ENCODE measurements at regions not wholly inside any gene's neighbourhood (a gene's known extent, or its start where the extent isn't known, plus 50 kb on each side); places are given as distances from the start of the nearest gene placed in this dataset.

DNA sequence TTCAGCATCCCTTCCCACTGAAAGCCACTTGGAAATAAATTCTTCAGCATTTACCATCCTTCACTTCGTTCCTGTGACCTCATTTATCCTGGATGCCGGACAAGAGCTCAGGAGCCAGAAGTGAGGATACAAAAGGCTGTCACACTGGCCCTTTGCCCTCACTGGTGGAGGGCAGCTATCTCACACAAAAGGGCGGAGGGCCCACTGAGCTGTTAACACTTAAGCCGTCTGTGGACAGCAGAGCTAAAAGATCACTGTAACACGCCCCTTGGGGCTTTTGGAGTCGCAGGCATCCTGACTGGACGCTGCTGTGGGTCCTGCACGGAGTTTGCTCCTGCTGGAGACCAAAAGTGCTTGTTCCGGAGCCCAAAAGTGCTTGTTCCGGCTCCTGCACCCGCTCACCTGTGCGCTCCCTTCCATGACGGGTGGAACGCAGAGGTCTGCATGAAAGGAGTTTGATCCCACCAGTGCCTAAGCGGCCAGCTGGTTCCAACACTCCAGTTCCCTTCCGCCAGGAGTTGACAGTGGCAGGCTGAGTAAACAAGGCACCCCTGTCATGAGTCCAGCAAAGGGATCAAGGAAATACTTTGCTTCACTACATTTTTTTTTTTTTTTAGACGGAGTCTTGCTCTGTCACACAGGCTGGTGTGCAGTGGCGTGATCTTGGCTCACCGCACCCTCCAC is 572.0 kb upstream of the LINC00305 start:
- TF ChIP-seq SMC3 (conservative IDR thresholded peaks at IDR 0.05; ENCODE audit: poor library complexity) (no peak), CTCF (IDR thresholded peaks at IDR 0.05; ENCODE audit: poor library complexity, severe bottlenecking) (no peak), EP300 (conservative IDR thresholded peaks at IDR 0.05; ENCODE audit: poor library complexity, severe bottlenecking) (no peak), POLR2AphosphoS5 (IDR thresholded peaks at IDR 0.05) (no peak), EZH2 (IDR thresholded peaks at IDR 0.05; ENCODE audit: borderline replicate concordance, insufficient read depth, low read length, poor library complexity, severe bottlenecking) (no peak), MXI1 (conservative IDR thresholded peaks at IDR 0.05; ENCODE audit: poor library complexity, severe bottlenecking) (no peak), TAF1 (IDR thresholded peaks at IDR 0.05; ENCODE audit: low read depth) (no peak)
- TF ChIP-seq, protein P1, sequence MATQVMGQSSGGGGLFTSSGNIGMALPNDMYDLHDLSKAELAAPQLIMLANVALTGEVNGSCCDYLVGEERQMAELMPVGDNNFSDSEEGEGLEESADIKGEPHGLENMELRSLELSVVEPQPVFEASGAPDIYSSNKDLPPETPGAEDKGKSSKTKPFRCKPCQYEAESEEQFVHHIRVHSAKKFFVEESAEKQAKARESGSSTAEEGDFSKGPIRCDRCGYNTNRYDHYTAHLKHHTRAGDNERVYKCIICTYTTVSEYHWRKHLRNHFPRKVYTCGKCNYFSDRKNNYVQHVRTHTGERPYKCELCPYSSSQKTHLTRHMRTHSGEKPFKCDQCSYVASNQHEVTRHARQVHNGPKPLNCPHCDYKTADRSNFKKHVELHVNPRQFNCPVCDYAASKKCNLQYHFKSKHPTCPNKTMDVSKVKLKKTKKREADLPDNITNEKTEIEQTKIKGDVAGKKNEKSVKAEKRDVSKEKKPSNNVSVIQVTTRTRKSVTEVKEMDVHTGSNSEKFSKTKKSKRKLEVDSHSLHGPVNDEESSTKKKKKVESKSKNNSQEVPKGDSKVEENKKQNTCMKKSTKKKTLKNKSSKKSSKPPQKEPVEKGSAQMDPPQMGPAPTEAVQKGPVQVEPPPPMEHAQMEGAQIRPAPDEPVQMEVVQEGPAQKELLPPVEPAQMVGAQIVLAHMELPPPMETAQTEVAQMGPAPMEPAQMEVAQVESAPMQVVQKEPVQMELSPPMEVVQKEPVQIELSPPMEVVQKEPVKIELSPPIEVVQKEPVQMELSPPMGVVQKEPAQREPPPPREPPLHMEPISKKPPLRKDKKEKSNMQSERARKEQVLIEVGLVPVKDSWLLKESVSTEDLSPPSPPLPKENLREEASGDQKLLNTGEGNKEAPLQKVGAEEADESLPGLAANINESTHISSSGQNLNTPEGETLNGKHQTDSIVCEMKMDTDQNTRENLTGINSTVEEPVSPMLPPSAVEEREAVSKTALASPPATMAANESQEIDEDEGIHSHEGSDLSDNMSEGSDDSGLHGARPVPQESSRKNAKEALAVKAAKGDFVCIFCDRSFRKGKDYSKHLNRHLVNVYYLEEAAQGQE (IDR thresholded peaks at IDR 0.05; ENCODE audit: borderline replicate concordance) = no peak

All from neural cell (in vitro differentiated cells).